ENCODE measurements at regions not wholly inside any gene's neighbourhood (a gene's known extent, or its start where the extent isn't known, plus 50 kb on each side); places are given as distances from the start of the nearest gene placed in this dataset.

GRCh38 chr10:113967126-113967525, 76.5 kb upstream of the ADRB1 start:
- H3K4me3 ChIP-seq (ENCODE audit: low read depth in 1 of 5, low read length in 5 of 5), result no peak overlapping the region
- H3K36me3 ChIP-seq (ENCODE audit: control insufficient read depth in 5 of 5, insufficient read depth in 5 of 5, low read length in 5 of 5), result no peaks in the 10 kb centered on the region
- no peak overlapping the region for H3K27ac ChIP-seq (ENCODE audit: low read depth, low read length)
- H3K27me3 ChIP-seq (ENCODE audit: control insufficient read depth in 5 of 5, insufficient read depth in 4 of 5, low read length in 5 of 5), result no peaks in the 10 kb centered on the region
- peaks cover 0 to 10% (median 5%) of the 10 kb centered on the region in 5 donors for H3K4me1 ChIP-seq (ENCODE audit: control insufficient read depth in 5 of 5, insufficient read depth in 5 of 5, low read length in 5 of 5)
- H3K9ac ChIP-seq (ENCODE audit: low read length in 5 of 5), result no peak overlapping the region
- H3K9me3 ChIP-seq (ENCODE audit: control insufficient read depth in 5 of 5, low read length in 5 of 5), result no peaks in the 10 kb centered on the region

- H3K4me1 ChIP-seq (ENCODE audit: control insufficient read depth in 5 of 5, insufficient read depth in 5 of 5, low read length in 5 of 5), result peaks cover 0 to 3% (median 0%) of the 10 kb centered on the region in 5 donors
- H3K4me3 ChIP-seq (ENCODE audit: low read depth in 1 of 5, low read length in 5 of 5), result no peak overlapping the region
- no peaks in the 10 kb centered on the region for H3K9me3 ChIP-seq (ENCODE audit: control insufficient read depth in 5 of 5, low read length in 5 of 5)
- no peak overlapping the region for H3K27ac ChIP-seq (ENCODE audit: low read depth, low read length)
- no peaks in the 10 kb centered on the region for H3K27me3 ChIP-seq (ENCODE audit: control insufficient read depth in 5 of 5, insufficient read depth in 4 of 5, low read length in 5 of 5)
- no peak overlapping the region for H3K9ac ChIP-seq (ENCODE audit: low read length in 5 of 5)
- H3K36me3 ChIP-seq (ENCODE audit: control insufficient read depth in 5 of 5, insufficient read depth in 5 of 5, low read length in 5 of 5), result no peaks in the 10 kb centered on the region
Measured at GRCh38 chr10:113970641-113971040, 73.0 kb upstream of the ADRB1 start.

- Histone ChIP-seq H3K9ac (ENCODE audit: low read length in 5 of 5) (no peak overlapping the region), H3K27ac (ENCODE audit: low read depth, low read length) (no peak overlapping the region), H3K4me1 (ENCODE audit: control insufficient read depth in 5 of 5, insufficient read depth in 5 of 5, low read length in 5 of 5) (peaks cover 0 to 3% (median 0%) of the 10 kb centered on the region in 5 donors), H3K27me3 (ENCODE audit: control insufficient read depth in 5 of 5, insufficient read depth in 4 of 5, low read length in 5 of 5) (no peaks in the 10 kb centered on the region), H3K9me3 (ENCODE audit: control insufficient read depth in 5 of 5, low read length in 5 of 5) (no peaks in the 10 kb centered on the region), H3K4me3 (ENCODE audit: low read depth in 1 of 5, low read length in 5 of 5) (no peak overlapping the region), H3K36me3 (ENCODE audit: control insufficient read depth in 5 of 5, insufficient read depth in 5 of 5, low read length in 5 of 5) (no peaks in the 10 kb centered on the region)
Measured at GRCh38 chr10:113971349-113971973, 72.2 kb upstream of the ADRB1 start.

- H3K27me3 ChIP-seq (ENCODE audit: control insufficient read depth in 5 of 5, insufficient read depth in 4 of 5, low read length in 5 of 5), result no peaks in the 10 kb centered on the region
- no peak overlapping the region for H3K9ac ChIP-seq (ENCODE audit: low read length in 5 of 5)
- no peaks in the 10 kb centered on the region for H3K36me3 ChIP-seq (ENCODE audit: control insufficient read depth in 5 of 5, insufficient read depth in 5 of 5, low read length in 5 of 5)
- H3K4me1 ChIP-seq (ENCODE audit: control insufficient read depth in 5 of 5, insufficient read depth in 5 of 5, low read length in 5 of 5), result peaks cover 0 to 2% (median 0%) of the 10 kb centered on the region in 5 donors
- H3K9me3 ChIP-seq (ENCODE audit: control insufficient read depth in 5 of 5, low read length in 5 of 5), result no peaks in the 10 kb centered on the region
- no peak overlapping the region for H3K4me3 ChIP-seq (ENCODE audit: low read depth in 1 of 5, low read length in 5 of 5)
- no peak overlapping the region for H3K27ac ChIP-seq (ENCODE audit: low read depth, low read length)
Measured at GRCh38 chr10:113977174-113977573, 66.5 kb upstream of the ADRB1 start.

- no peak overlapping the region for H3K9ac ChIP-seq (ENCODE audit: low read length in 5 of 5)
- peaks cover 0 to 12% (median 5%) of the 10 kb centered on the region in 5 donors for H3K4me1 ChIP-seq (ENCODE audit: control insufficient read depth in 5 of 5, insufficient read depth in 5 of 5, low read length in 5 of 5)
- H3K27ac ChIP-seq (ENCODE audit: low read depth, low read length), result no peak overlapping the region
- H3K9me3 ChIP-seq (ENCODE audit: control insufficient read depth in 5 of 5, low read length in 5 of 5), result no peaks in the 10 kb centered on the region
- no peaks in the 10 kb centered on the region for H3K36me3 ChIP-seq (ENCODE audit: control insufficient read depth in 5 of 5, insufficient read depth in 5 of 5, low read length in 5 of 5)
- no peak overlapping the region for H3K4me3 ChIP-seq (ENCODE audit: low read depth in 1 of 5, low read length in 5 of 5)
- no peaks in the 10 kb centered on the region for H3K27me3 ChIP-seq (ENCODE audit: control insufficient read depth in 5 of 5, insufficient read depth in 4 of 5, low read length in 5 of 5)
Measured at GRCh38 chr10:113978802-113979201, 64.9 kb upstream of the ADRB1 start.

- Histone ChIP-seq H3K9me3 (ENCODE audit: control insufficient read depth in 5 of 5, low read length in 5 of 5) (no peaks in the 10 kb centered on the region), H3K27ac (ENCODE audit: low read depth, low read length) (no peak overlapping the region), H3K4me1 (ENCODE audit: control insufficient read depth in 5 of 5, insufficient read depth in 5 of 5, low read length in 5 of 5) (peaks cover 1 to 15% (median 7%) of the 10 kb centered on the region in 5 donors), H3K36me3 (ENCODE audit: control insufficient read depth in 5 of 5, insufficient read depth in 5 of 5, low read length in 5 of 5) (no peaks in the 10 kb centered on the region), H3K9ac (ENCODE audit: low read length in 5 of 5) (no peak overlapping the region), H3K4me3 (ENCODE audit: low read depth in 1 of 5, low read length in 5 of 5) (no peak overlapping the region), H3K27me3 (ENCODE audit: control insufficient read depth in 5 of 5, insufficient read depth in 4 of 5, low read length in 5 of 5) (no peaks in the 10 kb centered on the region)
Measured at GRCh38 chr10:113979409-113979808, 64.3 kb upstream of the ADRB1 start.

GRCh38 chr10:113980408-113981087, 63.1 kb upstream of the ADRB1 start:
- Histone ChIP-seq H3K4me3 (ENCODE audit: low read depth in 1 of 5, low read length in 5 of 5) (no peak overlapping the region), H3K9me3 (ENCODE audit: control insufficient read depth in 5 of 5, low read length in 5 of 5) (no peaks in the 10 kb centered on the region), H3K9ac (ENCODE audit: low read length in 5 of 5) (no peak overlapping the region), H3K27ac (ENCODE audit: low read depth, low read length) (no peak overlapping the region), H3K4me1 (ENCODE audit: control insufficient read depth in 5 of 5, insufficient read depth in 5 of 5, low read length in 5 of 5) (peaks cover 4 to 21% (median 18%) of the 10 kb centered on the region in 5 donors), H3K36me3 (ENCODE audit: control insufficient read depth in 5 of 5, insufficient read depth in 5 of 5, low read length in 5 of 5) (no peaks in the 10 kb centered on the region), H3K27me3 (ENCODE audit: control insufficient read depth in 5 of 5, insufficient read depth in 4 of 5, low read length in 5 of 5) (no peaks in the 10 kb centered on the region)

GRCh38 chr10:113982296-113982695, 61.4 kb upstream of the ADRB1 start:
- Histone ChIP-seq H3K9ac (ENCODE audit: low read length in 5 of 5) (no peak overlapping the region), H3K27ac (ENCODE audit: low read depth, low read length) (no peak overlapping the region), H3K36me3 (ENCODE audit: control insufficient read depth in 5 of 5, insufficient read depth in 5 of 5, low read length in 5 of 5) (no peaks in the 10 kb centered on the region), H3K9me3 (ENCODE audit: control insufficient read depth in 5 of 5, low read length in 5 of 5) (no peaks in the 10 kb centered on the region), H3K4me1 (ENCODE audit: control insufficient read depth in 5 of 5, insufficient read depth in 5 of 5, low read length in 5 of 5) (peaks cover 4 to 23% (median 19%) of the 10 kb centered on the region in 5 donors), H3K27me3 (ENCODE audit: control insufficient read depth in 5 of 5, insufficient read depth in 4 of 5, low read length in 5 of 5) (no peaks in the 10 kb centered on the region), H3K4me3 (ENCODE audit: low read depth in 1 of 5, low read length in 5 of 5) (no peak overlapping the region)

- peaks cover 4 to 23% (median 19%) of the 10 kb centered on the region in 5 donors for H3K4me1 ChIP-seq (ENCODE audit: control insufficient read depth in 5 of 5, insufficient read depth in 5 of 5, low read length in 5 of 5)
- no peaks in the 10 kb centered on the region for H3K27me3 ChIP-seq (ENCODE audit: control insufficient read depth in 5 of 5, insufficient read depth in 4 of 5, low read length in 5 of 5)
- no peak overlapping the region for H3K27ac ChIP-seq (ENCODE audit: low read depth, low read length)
- no peaks in the 10 kb centered on the region for H3K36me3 ChIP-seq (ENCODE audit: control insufficient read depth in 5 of 5, insufficient read depth in 5 of 5, low read length in 5 of 5)
- H3K9me3 ChIP-seq (ENCODE audit: control insufficient read depth in 5 of 5, low read length in 5 of 5), result no peaks in the 10 kb centered on the region
- H3K9ac ChIP-seq (ENCODE audit: low read length in 5 of 5), result no peak overlapping the region
- H3K4me3 ChIP-seq (ENCODE audit: low read depth in 1 of 5, low read length in 5 of 5), result no peak overlapping the region
Measured at GRCh38 chr10:113982769-113983168, 60.9 kb upstream of the ADRB1 start.

- Histone ChIP-seq H3K9ac (ENCODE audit: low read length in 5 of 5) (no peak overlapping the region), H3K4me1 (ENCODE audit: control insufficient read depth in 5 of 5, insufficient read depth in 5 of 5, low read length in 5 of 5) (peaks cover 2 to 23% (median 19%) of the 10 kb centered on the region in 5 donors), H3K9me3 (ENCODE audit: control insufficient read depth in 5 of 5, low read length in 5 of 5) (no peaks in the 10 kb centered on the region), H3K4me3 (ENCODE audit: low read depth in 1 of 5, low read length in 5 of 5) (no peak overlapping the region), H3K27me3 (ENCODE audit: control insufficient read depth in 5 of 5, insufficient read depth in 4 of 5, low read length in 5 of 5) (no peaks in the 10 kb centered on the region), H3K36me3 (ENCODE audit: control insufficient read depth in 5 of 5, insufficient read depth in 5 of 5, low read length in 5 of 5) (no peaks in the 10 kb centered on the region), H3K27ac (ENCODE audit: low read depth, low read length) (no peak overlapping the region)
Measured at GRCh38 chr10:113983552-113983951, 60.1 kb upstream of the ADRB1 start.

All from subcutaneous abdominal adipose tissue (tissue), 5 donors.